ENCODE measurements at regions not wholly inside any gene's neighbourhood (a gene's known extent, or its start where the extent isn't known, plus 50 kb on each side); places are given as distances from the start of the nearest gene placed in this dataset.

- no peaks in the 10 kb centered on the region for H3K36me3 ChIP-seq (ENCODE audit: insufficient read depth, low read length)
- H3K27me3 ChIP-seq (ENCODE audit: insufficient read depth, low read length): no peaks in the 10 kb centered on the region
- DNase-seq (ENCODE audit: low read depth) (no peak), FAIRE-seq (no peak)
- H2AFZ ChIP-seq (ENCODE audit: low read depth, low read length): no peak overlapping the region
- H3K9me3 Mint-ChIP-seq (ENCODE audit: unreplicated experiment): no peaks in the 10 kb centered on the region
- H3K27ac ChIP-seq (ENCODE audit: low read depth, low read length): no peak overlapping the region
- no peak overlapping the region for H3K27ac Mint-ChIP-seq (ENCODE audit: unreplicated experiment)
- no peak overlapping the region for H3K9ac ChIP-seq (ENCODE audit: low read length)
- H4K20me1 ChIP-seq (ENCODE audit: insufficient read depth, low read length): no peaks in the 10 kb centered on the region
- H3K4me2 ChIP-seq (ENCODE audit: low read length): no peak overlapping the region
- H3K4me3 ChIP-seq (ENCODE audit: insufficient read depth, low read depth, low read length): no peak overlapping the region
- H3K4me3 Mint-ChIP-seq (ENCODE audit: unreplicated experiment): no peak overlapping the region
- peaks cover 25% of the 10 kb centered on the region for H3K4me1 Mint-ChIP-seq (ENCODE audit: low read depth, unreplicated experiment)
- H3K4me1 ChIP-seq (ENCODE audit: insufficient read depth, low read length): peaks cover 4% of the 10 kb centered on the region
- no peaks in the 10 kb centered on the region for H3K79me2 ChIP-seq (ENCODE audit: insufficient read depth, low read length)
- H3K9me3 ChIP-seq (ENCODE audit: insufficient read depth, low read depth, low read length): no peaks in the 10 kb centered on the region
- H3K36me3 Mint-ChIP-seq (ENCODE audit: low read depth, unreplicated experiment): no peaks in the 10 kb centered on the region
- no peak for TF ChIP-seq CTCF (IDR thresholded peaks at IDR 0.05; ENCODE audit: insufficient read depth, low read depth, low read length)
- TF ChIP-seq EZH2 (IDR thresholded peaks at IDR 0.05; ENCODE audit: insufficient read depth, low read length): no peak
- no peaks in the 10 kb centered on the region for H3K27me3 Mint-ChIP-seq (ENCODE audit: low read depth, unreplicated experiment)
These were observed 107.4 kb downstream of the NOL4 start for GRCh38 chr18:34117319-34117718.

- Mint-ChIP-seq H3K27ac (ENCODE audit: unreplicated experiment) (no peak overlapping the region), H3K27me3 (ENCODE audit: low read depth, unreplicated experiment) (no peaks in the 10 kb centered on the region), H3K4me3 (ENCODE audit: unreplicated experiment) (no peak overlapping the region), H3K9me3 (ENCODE audit: unreplicated experiment) (no peaks in the 10 kb centered on the region), H3K4me1 (ENCODE audit: low read depth, unreplicated experiment) (peaks cover 13% of the 10 kb centered on the region), H3K36me3 (ENCODE audit: low read depth, unreplicated experiment) (no peaks in the 10 kb centered on the region)
- no peak overlapping the region for H3K27ac ChIP-seq (ENCODE audit: low read depth, low read length)
- peak; percentile 53 for DNase-seq (ENCODE audit: low read depth)
- H2AFZ ChIP-seq (ENCODE audit: low read depth, low read length): no peak overlapping the region
- no peaks in the 10 kb centered on the region for H3K27me3 ChIP-seq (ENCODE audit: insufficient read depth, low read length)
- no peaks in the 10 kb centered on the region for H3K36me3 ChIP-seq (ENCODE audit: insufficient read depth, low read length)
- H3K79me2 ChIP-seq (ENCODE audit: insufficient read depth, low read length): no peaks in the 10 kb centered on the region
- H4K20me1 ChIP-seq (ENCODE audit: insufficient read depth, low read length): no peaks in the 10 kb centered on the region
- H3K4me3 ChIP-seq (ENCODE audit: insufficient read depth, low read depth, low read length): no peak overlapping the region
- FAIRE-seq: no peak
- no peaks in the 10 kb centered on the region for H3K9me3 ChIP-seq (ENCODE audit: insufficient read depth, low read depth, low read length)
- TF ChIP-seq EZH2 (IDR thresholded peaks at IDR 0.05; ENCODE audit: insufficient read depth, low read length) (no peak), CTCF (IDR thresholded peaks at IDR 0.05; ENCODE audit: insufficient read depth, low read depth, low read length) (no peak)
- H3K4me1 ChIP-seq (ENCODE audit: insufficient read depth, low read length): no peaks in the 10 kb centered on the region
- no peak overlapping the region for H3K9ac ChIP-seq (ENCODE audit: low read length)
- no peak overlapping the region for H3K4me2 ChIP-seq (ENCODE audit: low read length)
These were observed 109.2 kb downstream of the NOL4 start for GRCh38 chr18:34115409-34116081.

- Mint-ChIP-seq H3K36me3 (ENCODE audit: low read depth, unreplicated experiment) (no peaks in the 10 kb centered on the region), H3K4me1 (ENCODE audit: low read depth, unreplicated experiment) (peaks cover 8% of the 10 kb centered on the region), H3K4me3 (ENCODE audit: unreplicated experiment) (no peak overlapping the region), H3K27ac (ENCODE audit: unreplicated experiment) (peak overlapping the region; percentile 34), H3K27me3 (ENCODE audit: low read depth, unreplicated experiment) (no peaks in the 10 kb centered on the region), H3K9me3 (ENCODE audit: unreplicated experiment) (no peaks in the 10 kb centered on the region)
- Histone ChIP-seq H3K4me2 (ENCODE audit: low read length) (no peak overlapping the region), H3K9me3 (ENCODE audit: insufficient read depth, low read depth, low read length) (no peaks in the 10 kb centered on the region), H3K9ac (ENCODE audit: low read length) (no peak overlapping the region), H3K79me2 (ENCODE audit: insufficient read depth, low read length) (no peaks in the 10 kb centered on the region), H3K27me3 (ENCODE audit: insufficient read depth, low read length) (no peaks in the 10 kb centered on the region), H3K27ac (ENCODE audit: low read depth, low read length) (no peak overlapping the region), H3K4me3 (ENCODE audit: insufficient read depth, low read depth, low read length) (no peak overlapping the region), H2AFZ (ENCODE audit: low read depth, low read length) (peak overlapping the region; percentile 14), H3K4me1 (ENCODE audit: insufficient read depth, low read length) (no peaks in the 10 kb centered on the region), H4K20me1 (ENCODE audit: insufficient read depth, low read length) (no peaks in the 10 kb centered on the region), H3K36me3 (ENCODE audit: insufficient read depth, low read length) (no peaks in the 10 kb centered on the region)
- no peak for DNase-seq (ENCODE audit: low read depth)
- TF ChIP-seq EZH2 (IDR thresholded peaks at IDR 0.05; ENCODE audit: insufficient read depth, low read length): no peak
- no peak for TF ChIP-seq CTCF (IDR thresholded peaks at IDR 0.05; ENCODE audit: insufficient read depth, low read depth, low read length)
- FAIRE-seq: no peak
These were observed 109.7 kb downstream of the NOL4 start for GRCh38 chr18:34114996-34115395.

Measured in astrocyte (in vitro differentiated cells and primary cell).